ENCODE measurements at regions not wholly inside any gene's neighbourhood (a gene's known extent, or its start where the extent isn't known, plus 50 kb on each side); places are given as distances from the start of the nearest gene placed in this dataset.

DNA sequence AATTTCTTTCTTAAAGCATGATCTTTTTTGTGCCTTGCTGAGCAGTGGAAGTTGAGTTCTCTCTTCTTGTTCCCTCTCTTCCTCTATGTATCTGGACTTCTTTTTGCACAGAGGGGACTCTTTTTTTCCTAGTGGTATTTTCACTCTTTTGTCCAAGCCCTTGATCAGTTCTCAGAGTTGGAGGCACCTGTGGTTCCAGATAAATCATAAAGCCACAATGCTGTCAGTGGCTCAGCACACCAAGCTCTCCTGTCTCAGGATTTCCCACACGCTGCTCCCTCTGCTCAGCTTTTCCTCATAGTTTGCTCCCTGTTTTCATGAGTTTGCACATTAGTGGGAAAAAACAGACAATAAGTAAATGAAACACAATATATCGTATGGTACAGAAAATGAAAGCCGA is 110.3 kb upstream of the ZNF608 start:
- no peaks in the 10 kb centered on the region for H3K4me1 ChIP-seq
- H3K4me3 ChIP-seq, result no peak overlapping the region
- 89% methylated on average over 3 of the region's 3 CpGs for WGBS (ENCODE audit: missing lambda C conversion rate)
- POLR2A ChIA-PET, result no interaction called here
- no peak overlapping the region for H3K4me2 ChIP-seq
- no peak for FAIRE-seq
- TF ChIP-seq, protein P1, sequence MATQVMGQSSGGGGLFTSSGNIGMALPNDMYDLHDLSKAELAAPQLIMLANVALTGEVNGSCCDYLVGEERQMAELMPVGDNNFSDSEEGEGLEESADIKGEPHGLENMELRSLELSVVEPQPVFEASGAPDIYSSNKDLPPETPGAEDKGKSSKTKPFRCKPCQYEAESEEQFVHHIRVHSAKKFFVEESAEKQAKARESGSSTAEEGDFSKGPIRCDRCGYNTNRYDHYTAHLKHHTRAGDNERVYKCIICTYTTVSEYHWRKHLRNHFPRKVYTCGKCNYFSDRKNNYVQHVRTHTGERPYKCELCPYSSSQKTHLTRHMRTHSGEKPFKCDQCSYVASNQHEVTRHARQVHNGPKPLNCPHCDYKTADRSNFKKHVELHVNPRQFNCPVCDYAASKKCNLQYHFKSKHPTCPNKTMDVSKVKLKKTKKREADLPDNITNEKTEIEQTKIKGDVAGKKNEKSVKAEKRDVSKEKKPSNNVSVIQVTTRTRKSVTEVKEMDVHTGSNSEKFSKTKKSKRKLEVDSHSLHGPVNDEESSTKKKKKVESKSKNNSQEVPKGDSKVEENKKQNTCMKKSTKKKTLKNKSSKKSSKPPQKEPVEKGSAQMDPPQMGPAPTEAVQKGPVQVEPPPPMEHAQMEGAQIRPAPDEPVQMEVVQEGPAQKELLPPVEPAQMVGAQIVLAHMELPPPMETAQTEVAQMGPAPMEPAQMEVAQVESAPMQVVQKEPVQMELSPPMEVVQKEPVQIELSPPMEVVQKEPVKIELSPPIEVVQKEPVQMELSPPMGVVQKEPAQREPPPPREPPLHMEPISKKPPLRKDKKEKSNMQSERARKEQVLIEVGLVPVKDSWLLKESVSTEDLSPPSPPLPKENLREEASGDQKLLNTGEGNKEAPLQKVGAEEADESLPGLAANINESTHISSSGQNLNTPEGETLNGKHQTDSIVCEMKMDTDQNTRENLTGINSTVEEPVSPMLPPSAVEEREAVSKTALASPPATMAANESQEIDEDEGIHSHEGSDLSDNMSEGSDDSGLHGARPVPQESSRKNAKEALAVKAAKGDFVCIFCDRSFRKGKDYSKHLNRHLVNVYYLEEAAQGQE (IDR thresholded peaks at IDR 0.05), result no peak
- TF ChIP-seq POLR2A (IDR thresholded peaks at IDR 0.05; ENCODE audit: low read length) (no peak), CHD4 (IDR thresholded peaks at IDR 0.05; ENCODE audit: borderline replicate concordance) (no peak), HEYL (CRISPR knock-in tag; IDR thresholded peaks at IDR 0.05) (no peak), GATA3 (IDR thresholded peaks at IDR 0.05; ENCODE audit: borderline replicate concordance) (no peak), PHF8 (IDR thresholded peaks at IDR 0.05; ENCODE audit: borderline replicate concordance, low read depth) (no peak), RFX5 (IDR thresholded peaks at IDR 0.05) (no peak), KDM5A (IDR thresholded peaks at IDR 0.05) (no peak), ESRRA (IDR thresholded peaks at IDR 0.05; ENCODE audit: borderline replicate concordance, low read length) (no peak), JUN (IDR thresholded peaks at IDR 0.05) (no peak), NPAS2 (CRISPR knock-in tag; IDR thresholded peaks at IDR 0.05; ENCODE audit: borderline replicate concordance) (no peak), HDAC2 (IDR thresholded peaks at IDR 0.05) (no peak), RNF2 (IDR thresholded peaks at IDR 0.05; ENCODE audit: borderline replicate concordance, low read depth) (no peak), EHF (CRISPR knock-in tag; IDR thresholded peaks at IDR 0.05) (no peak), SMC3 (IDR thresholded peaks at IDR 0.05) (no peak)
- TF ChIP-seq, protein P2, sequence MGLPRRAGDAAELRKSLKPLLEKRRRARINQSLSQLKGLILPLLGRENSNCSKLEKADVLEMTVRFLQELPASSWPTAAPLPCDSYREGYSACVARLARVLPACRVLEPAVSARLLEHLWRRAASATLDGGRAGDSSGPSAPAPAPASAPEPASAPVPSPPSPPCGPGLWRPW (IDR thresholded peaks at IDR 0.05), result no peak
- TF ChIP-seq, protein P3, sequence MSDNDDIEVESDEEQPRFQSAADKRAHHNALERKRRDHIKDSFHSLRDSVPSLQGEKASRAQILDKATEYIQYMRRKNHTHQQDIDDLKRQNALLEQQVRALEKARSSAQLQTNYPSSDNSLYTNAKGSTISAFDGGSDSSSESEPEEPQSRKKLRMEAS (IDR thresholded peaks at IDR 0.05), result no peak
- TF ChIP-seq, protein P4, sequence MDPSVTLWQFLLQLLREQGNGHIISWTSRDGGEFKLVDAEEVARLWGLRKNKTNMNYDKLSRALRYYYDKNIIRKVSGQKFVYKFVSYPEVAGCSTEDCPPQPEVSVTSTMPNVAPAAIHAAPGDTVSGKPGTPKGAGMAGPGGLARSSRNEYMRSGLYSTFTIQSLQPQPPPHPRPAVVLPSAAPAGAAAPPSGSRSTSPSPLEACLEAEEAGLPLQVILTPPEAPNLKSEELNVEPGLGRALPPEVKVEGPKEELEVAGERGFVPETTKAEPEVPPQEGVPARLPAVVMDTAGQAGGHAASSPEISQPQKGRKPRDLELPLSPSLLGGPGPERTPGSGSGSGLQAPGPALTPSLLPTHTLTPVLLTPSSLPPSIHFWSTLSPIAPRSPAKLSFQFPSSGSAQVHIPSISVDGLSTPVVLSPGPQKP (IDR thresholded peaks at IDR 0.05; ENCODE audit: low read depth, low read length), result no peak
- TF ChIP-seq, protein P5, sequence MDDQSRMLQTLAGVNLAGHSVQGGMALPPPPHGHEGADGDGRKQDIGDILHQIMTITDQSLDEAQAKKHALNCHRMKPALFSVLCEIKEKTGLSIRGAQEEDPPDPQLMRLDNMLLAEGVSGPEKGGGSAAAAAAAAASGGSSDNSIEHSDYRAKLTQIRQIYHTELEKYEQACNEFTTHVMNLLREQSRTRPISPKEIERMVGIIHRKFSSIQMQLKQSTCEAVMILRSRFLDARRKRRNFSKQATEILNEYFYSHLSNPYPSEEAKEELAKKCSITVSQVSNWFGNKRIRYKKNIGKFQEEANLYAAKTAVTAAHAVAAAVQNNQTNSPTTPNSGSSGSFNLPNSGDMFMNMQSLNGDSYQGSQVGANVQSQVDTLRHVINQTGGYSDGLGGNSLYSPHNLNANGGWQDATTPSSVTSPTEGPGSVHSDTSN (IDR thresholded peaks at IDR 0.05), result no peak
- CTCF ChIA-PET, result no interaction called here
- no peak overlapping the region for H3K27ac ChIP-seq
- no peak for ATAC-seq
- no peak for DNase-seq (ENCODE audit: low read depth in 1 of 2, low spot score in 1 of 2)
- no peaks in the 10 kb centered on the region for H3K9me3 ChIP-seq

DNA sequence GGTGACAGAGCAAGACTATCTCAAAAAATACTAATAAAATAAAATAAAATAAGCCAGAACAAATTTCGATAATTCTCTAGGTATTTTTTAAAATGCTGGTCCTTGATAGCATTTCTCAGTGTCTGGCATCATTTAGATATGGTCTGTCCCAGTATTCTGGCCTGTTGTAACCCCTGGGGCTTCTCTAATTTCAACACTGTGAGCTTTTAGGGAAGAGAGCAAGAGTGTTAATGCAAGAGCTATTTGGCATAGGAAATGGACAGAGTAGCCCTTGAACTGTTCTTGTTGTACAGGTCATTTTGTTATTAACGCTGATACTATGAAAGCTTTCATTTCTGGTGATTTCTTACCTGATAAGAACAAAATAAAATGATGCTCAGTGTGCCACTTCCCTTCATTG is 112.2 kb upstream of the ZNF608 start:
- FAIRE-seq (no peak), ATAC-seq (no peak), DNase-seq (ENCODE audit: low read depth in 1 of 2, low spot score in 1 of 2) (no peak)
- 58% methylated on average over 2 of the region's 2 CpGs for WGBS (ENCODE audit: missing lambda C conversion rate)
- Histone ChIP-seq H3K9me3 (no peaks in the 10 kb centered on the region), H3K27ac (no peak overlapping the region), H3K4me3 (no peak overlapping the region), H3K4me1 (no peaks in the 10 kb centered on the region), H3K4me2 (no peak overlapping the region)
- ChIA-PET CTCF (interaction anchor here (0.7 kb wide), 1 partner anchor 1187 kb away, joined by 3 read pairs; no protein-coding TSS in a partner anchor), POLR2A (no interaction called here)
- TF ChIP-seq TFCP2L1 (CRISPR knock-in tag; IDR thresholded peaks at IDR 0.05) (no peak), CEBPB (IDR thresholded peaks at IDR 0.05) (no peak), HDAC2 (IDR thresholded peaks at IDR 0.05) (no peak), KDM1A (IDR thresholded peaks at IDR 0.05; ENCODE audit: low read depth) (no peak), ESRRA (IDR thresholded peaks at IDR 0.05; ENCODE audit: borderline replicate concordance, low read length) (no peak), JUNB (IDR thresholded peaks at IDR 0.05) (no peak), HEYL (CRISPR knock-in tag; IDR thresholded peaks at IDR 0.05) (no peak)
- TF ChIP-seq, protein P6, sequence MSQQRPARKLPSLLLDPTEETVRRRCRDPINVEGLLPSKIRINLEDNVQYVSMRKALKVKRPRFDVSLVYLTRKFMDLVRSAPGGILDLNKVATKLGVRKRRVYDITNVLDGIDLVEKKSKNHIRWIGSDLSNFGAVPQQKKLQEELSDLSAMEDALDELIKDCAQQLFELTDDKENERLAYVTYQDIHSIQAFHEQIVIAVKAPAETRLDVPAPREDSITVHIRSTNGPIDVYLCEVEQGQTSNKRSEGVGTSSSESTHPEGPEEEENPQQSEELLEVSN (IDR thresholded peaks at IDR 0.05; ENCODE audit: borderline replicate concordance, low read depth), result no peak
- TF ChIP-seq, protein P7, sequence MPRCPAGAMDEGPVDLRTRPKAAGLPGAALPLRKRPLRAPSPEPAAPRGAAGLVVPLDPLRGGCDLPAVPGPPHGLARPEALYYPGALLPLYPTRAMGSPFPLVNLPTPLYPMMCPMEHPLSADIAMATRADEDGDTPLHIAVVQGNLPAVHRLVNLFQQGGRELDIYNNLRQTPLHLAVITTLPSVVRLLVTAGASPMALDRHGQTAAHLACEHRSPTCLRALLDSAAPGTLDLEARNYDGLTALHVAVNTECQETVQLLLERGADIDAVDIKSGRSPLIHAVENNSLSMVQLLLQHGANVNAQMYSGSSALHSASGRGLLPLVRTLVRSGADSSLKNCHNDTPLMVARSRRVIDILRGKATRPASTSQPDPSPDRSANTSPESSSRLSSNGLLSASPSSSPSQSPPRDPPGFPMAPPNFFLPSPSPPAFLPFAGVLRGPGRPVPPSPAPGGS (IDR thresholded peaks at IDR 0.05), result no peak
